Caco-2 (cell line): ENCODE measurements at regions not wholly inside any gene's neighbourhood (a gene's known extent, or its start where the extent isn't known, plus 50 kb on each side); places are given as distances from the start of the nearest gene placed in this dataset.

Source experiments
- BruUV-seq: library from RNA; stranded (reverse); fragments of 400-500 nt; replicated peaks from 2 replicates; lab custom pipeline; 2021; lab: Mats Ljungman, UMichigan
- CTCF ChIA-PET: fragments of 300-600 bp; sonication (Branson Sonifier 250); formaldehyde crosslinking; loops from one replicate; lab custom pipeline; 2022; ENCODE audit warnings: antibody characterized with exemption; lab: Charles Lee
- POLR2A ChIA-PET: fragments of 300-600 bp; sonication (Branson Sonifier 250); formaldehyde crosslinking; loops from one replicate; lab custom pipeline; 2022; ENCODE audit warnings: antibody characterized with exemption; lab: Charles Lee
- DNase-seq, 2 experiments: peaks; one replicate each; pipeline versions ENCODE4 v3.0.0 to v3.0.0-alpha.2; 2020 to 2022
- H3K27me3 ChIP-seq: replicated peaks from 2 replicates; pipeline ENCODE4 v1.6.0; 2011; ENCODE audit warnings: low read length; ENCODE audit not compliant: control insufficient read depth, insufficient read depth
- H3K36me3 ChIP-seq: 2 replicates; pipeline ENCODE4 v1.5.1; 2011; ENCODE audit warnings: low read length; ENCODE audit not compliant: control insufficient read depth, insufficient read depth
- H3K4me1 ChIP-seq: fragments of 250-450 bp; sonication (Bioruptor Pico); 2 replicates; pipeline ENCODE4 v1.5.1; 2020; ENCODE audit warnings: mild to moderate bottlenecking
- H3K4me3 ChIP-seq: 2 replicates; pipeline ENCODE4 v1.5.1; 2011; ENCODE audit warnings: low read depth, mild to moderate bottlenecking, control low read depth, low read length
- H3K9me3 ChIP-seq: fragments of 250-450 bp; sonication (Bioruptor Pico); 2 replicates; pipeline ENCODE4 v1.5.1; 2020; ENCODE audit warnings: mild to moderate bottlenecking, moderate library complexity
- H3K27ac Mint-ChIP-seq: one replicate; pipeline ENCODE4 v1.8.0; 2022; ENCODE audit warnings: mixed read lengths; ENCODE audit not compliant: unreplicated experiment
- H3K27me3 Mint-ChIP-seq: one replicate; pipeline ENCODE4 v1.8.0; 2022; ENCODE audit warnings: mixed read lengths; ENCODE audit not compliant: insufficient read depth, unreplicated experiment
- H3K36me3 Mint-ChIP-seq: one replicate; pipeline ENCODE4 v1.8.0; 2022; ENCODE audit warnings: mild to moderate bottlenecking, mixed read lengths; ENCODE audit not compliant: insufficient read depth, unreplicated experiment
- H3K4me1 Mint-ChIP-seq: one replicate; pipeline ENCODE4 v1.8.0; 2022; ENCODE audit warnings: low read depth, mixed read lengths; ENCODE audit not compliant: unreplicated experiment
- H3K4me3 Mint-ChIP-seq: one replicate; pipeline ENCODE4 v1.8.0; 2022; ENCODE audit warnings: mild to moderate bottlenecking, moderate library complexity, mixed read lengths; ENCODE audit not compliant: unreplicated experiment
- H3K9me3 Mint-ChIP-seq: one replicate; pipeline ENCODE4 v1.8.0; 2022; ENCODE audit warnings: mixed read lengths; ENCODE audit not compliant: unreplicated experiment
- intact Hi-C: fragments of 100-400 bp; cut with micrococcal nuclease; formaldehyde crosslinking; loops from one replicate; pipeline ENCODE4 v1.10.0; 2022; ENCODE audit not compliant: unreplicated experiment
- TF ChIP-seq, protein P1 (sequence below), 2 experiments: fragments of 200-600 bp in 1 of 2; IDR thresholded peaks; 1 replicate in 1 of 2; 2 replicates in 1 of 2; pipeline versions ENCODE4 v1.5.1 to v1.8.0; 2011 to 2022; ENCODE audit warnings: antibody characterized with exemption in 1 of 2, control low read depth in 1 of 2, inconsistent platforms in 1 of 2, low read depth in 1 of 2, low read length in 1 of 2, mild to moderate bottlenecking in 1 of 2, moderate library complexity in 1 of 2; ENCODE audit not compliant: insufficient read depth in 1 of 2, severe bottlenecking in 1 of 2, unreplicated experiment in 1 of 2

DNA sequence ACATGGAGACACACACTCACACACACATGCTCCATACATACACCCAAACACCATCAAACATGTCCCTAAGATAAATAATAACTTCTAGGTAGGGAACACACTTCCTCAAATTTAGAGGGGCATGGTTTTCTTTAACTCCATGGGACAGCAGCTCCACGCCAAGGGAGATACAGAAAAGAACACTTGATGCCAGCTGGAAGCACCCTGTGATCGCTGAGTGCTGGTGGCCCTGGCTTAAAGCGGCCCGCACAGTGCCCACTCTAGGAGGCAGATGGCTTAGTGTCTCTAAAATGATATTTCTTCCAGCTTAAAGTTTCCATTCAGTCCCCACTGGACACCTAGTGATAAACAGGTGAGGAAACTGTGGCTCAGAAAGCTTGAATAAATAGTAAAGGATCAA lies 232.9 kb downstream of the UACA start:
- no peaks in the 10 kb centered on the region for H3K36me3 Mint-ChIP-seq
- DNase-seq, result no peak
- H3K27me3 Mint-ChIP-seq, result no peaks in the 10 kb centered on the region
- intact Hi-C loops, result no loop called here
- no peaks in the 10 kb centered on the region for H3K9me3 Mint-ChIP-seq
- POLR2A ChIA-PET, result no interaction called here
- Histone ChIP-seq H3K9me3 (no peaks in the 10 kb centered on the region), H3K4me1 (peaks cover 16% of the 10 kb centered on the region), H3K27me3 (no peaks in the 10 kb centered on the region), H3K36me3 (no peaks in the 10 kb centered on the region), H3K4me3 (no peak overlapping the region)
- H3K4me1 Mint-ChIP-seq, result peaks cover 23% of the 10 kb centered on the region
- H3K27ac Mint-ChIP-seq, result no peak overlapping the region
- no peak overlapping the region for H3K4me3 Mint-ChIP-seq
- TF ChIP-seq, protein P1, sequence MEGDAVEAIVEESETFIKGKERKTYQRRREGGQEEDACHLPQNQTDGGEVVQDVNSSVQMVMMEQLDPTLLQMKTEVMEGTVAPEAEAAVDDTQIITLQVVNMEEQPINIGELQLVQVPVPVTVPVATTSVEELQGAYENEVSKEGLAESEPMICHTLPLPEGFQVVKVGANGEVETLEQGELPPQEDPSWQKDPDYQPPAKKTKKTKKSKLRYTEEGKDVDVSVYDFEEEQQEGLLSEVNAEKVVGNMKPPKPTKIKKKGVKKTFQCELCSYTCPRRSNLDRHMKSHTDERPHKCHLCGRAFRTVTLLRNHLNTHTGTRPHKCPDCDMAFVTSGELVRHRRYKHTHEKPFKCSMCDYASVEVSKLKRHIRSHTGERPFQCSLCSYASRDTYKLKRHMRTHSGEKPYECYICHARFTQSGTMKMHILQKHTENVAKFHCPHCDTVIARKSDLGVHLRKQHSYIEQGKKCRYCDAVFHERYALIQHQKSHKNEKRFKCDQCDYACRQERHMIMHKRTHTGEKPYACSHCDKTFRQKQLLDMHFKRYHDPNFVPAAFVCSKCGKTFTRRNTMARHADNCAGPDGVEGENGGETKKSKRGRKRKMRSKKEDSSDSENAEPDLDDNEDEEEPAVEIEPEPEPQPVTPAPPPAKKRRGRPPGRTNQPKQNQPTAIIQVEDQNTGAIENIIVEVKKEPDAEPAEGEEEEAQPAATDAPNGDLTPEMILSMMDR (IDR thresholded peaks at IDR 0.05; ENCODE audit: insufficient read depth in 1 of 2, low read depth in 1 of 2, low read length in 1 of 2, severe bottlenecking in 1 of 2, unreplicated experiment in 1 of 2), result no peak
- no TSS peak for BruUV-seq
- CTCF ChIA-PET, result no interaction called here

DNA sequence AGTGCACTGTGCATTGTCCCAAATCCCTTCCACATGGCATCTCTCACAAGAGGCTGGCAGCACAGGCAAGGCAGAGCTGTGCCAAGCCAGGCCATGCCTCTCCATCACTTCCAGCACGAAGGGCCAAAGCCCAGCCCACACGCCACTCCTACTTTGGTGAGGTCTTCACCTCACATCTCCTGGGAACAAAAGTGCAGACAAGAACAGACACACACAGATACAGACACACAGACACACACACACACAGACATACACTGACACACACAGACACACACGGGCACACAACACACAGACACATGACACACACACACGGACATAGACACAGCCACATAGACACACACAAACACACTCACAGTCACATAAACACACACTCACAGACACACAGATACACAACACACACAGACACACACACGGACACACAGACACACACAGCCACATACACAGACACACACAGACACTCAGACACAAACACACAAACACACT lies 233.3 kb downstream of the UACA start:
- no peak for DNase-seq
- no peak overlapping the region for H3K27ac Mint-ChIP-seq
- H3K9me3 Mint-ChIP-seq, result no peaks in the 10 kb centered on the region
- Histone ChIP-seq H3K27me3 (no peaks in the 10 kb centered on the region), H3K36me3 (no peaks in the 10 kb centered on the region), H3K4me3 (no peak overlapping the region), H3K4me1 (peaks cover 16% of the 10 kb centered on the region), H3K9me3 (no peaks in the 10 kb centered on the region)
- TF ChIP-seq, protein P1 (IDR thresholded peaks at IDR 0.05; ENCODE audit: insufficient read depth in 1 of 2, low read depth in 1 of 2, low read length in 1 of 2, severe bottlenecking in 1 of 2, unreplicated experiment in 1 of 2), result no peak
- intact Hi-C loops, result no loop called here
- H3K27me3 Mint-ChIP-seq, result no peaks in the 10 kb centered on the region
- H3K4me1 Mint-ChIP-seq, result peaks cover 25% of the 10 kb centered on the region
- CTCF ChIA-PET, result no interaction called here
- BruUV-seq, result no TSS peak
- POLR2A ChIA-PET, result no interaction called here
- no peaks in the 10 kb centered on the region for H3K36me3 Mint-ChIP-seq
- no peak overlapping the region for H3K4me3 Mint-ChIP-seq

DNA sequence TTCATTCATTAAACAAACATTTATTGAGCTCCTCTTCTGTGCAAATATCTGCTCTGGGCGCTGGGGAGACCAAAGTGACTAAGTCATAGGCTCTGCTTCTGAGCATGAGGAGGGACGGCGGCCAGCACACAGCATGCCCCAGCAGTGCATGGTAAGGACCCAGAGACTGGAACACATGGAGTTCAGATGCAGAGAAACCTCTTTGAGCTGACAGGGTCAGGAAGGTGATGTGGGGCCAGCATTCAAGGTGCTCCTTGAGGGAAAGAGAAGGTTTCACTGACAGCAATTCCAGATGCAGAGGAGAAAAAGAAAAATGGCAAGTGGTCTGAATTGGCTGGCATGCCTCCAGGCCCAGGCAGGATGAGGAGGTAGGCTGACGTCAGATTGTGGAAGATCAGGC lies 234.5 kb downstream of the UACA start:
- POLR2A ChIA-PET, result no interaction called here

More for the DNA sequence above, 234.5 kb downstream of the UACA start:
- TF ChIP-seq, protein P1 (IDR thresholded peaks at IDR 0.05; ENCODE audit: insufficient read depth in 1 of 2, low read depth in 1 of 2, low read length in 1 of 2, severe bottlenecking in 1 of 2, unreplicated experiment in 1 of 2), result no peak
- BruUV-seq, result no TSS peak
- H3K4me1 ChIP-seq, result peaks cover 16% of the 10 kb centered on the region
- H3K4me1 Mint-ChIP-seq, result peaks cover 30% of the 10 kb centered on the region
- no peaks in the 10 kb centered on the region for H3K36me3 ChIP-seq
- H3K4me3 Mint-ChIP-seq, result no peak overlapping the region
- no peak overlapping the region for H3K27ac Mint-ChIP-seq
- H3K9me3 ChIP-seq, result no peaks in the 10 kb centered on the region
- no peaks in the 10 kb centered on the region for H3K9me3 Mint-ChIP-seq
- H3K27me3 Mint-ChIP-seq, result no peaks in the 10 kb centered on the region
- DNase-seq, result no peak
- CTCF ChIA-PET, result no interaction called here
- H3K27me3 ChIP-seq, result no peaks in the 10 kb centered on the region
- H3K36me3 Mint-ChIP-seq, result no peaks in the 10 kb centered on the region
- intact Hi-C loops, result no loop called here
- no peak overlapping the region for H3K4me3 ChIP-seq
